ENCODE measurements at regions not wholly inside any gene's neighbourhood (a gene's known extent, or its start where the extent isn't known, plus 50 kb on each side); places are given as distances from the start of the nearest gene placed in this dataset.

- no peaks in the 10 kb centered on the region for H3K27me3 ChIP-seq (ENCODE audit: control insufficient read depth, insufficient read depth, low read length)
- H3K9me3 ChIP-seq (ENCODE audit: control insufficient read depth, insufficient read depth, low read length) = no peaks in the 10 kb centered on the region
- no peak for TF ChIP-seq CTCF (IDR thresholded peaks at IDR 0.05; ENCODE audit: low read depth, low read length)
- no peak overlapping the region for H3K4me3 ChIP-seq (ENCODE audit: low read depth, low read length)
- ChIA-PET POLR2A (no interaction called here), CTCF (no interaction called here)
- no peak for DNase-seq (ENCODE audit: low read depth, low spot score)
- H3K27ac ChIP-seq (ENCODE audit: low read depth, low read length) = no peak overlapping the region
Observed at GRCh38 chr15:39360452-39360851, 220.4 kb upstream of the THBS1 start.

- H3K9me3 ChIP-seq (ENCODE audit: control insufficient read depth, insufficient read depth, low read length) = no peaks in the 10 kb centered on the region
- no peaks in the 10 kb centered on the region for H3K27me3 ChIP-seq (ENCODE audit: control insufficient read depth, insufficient read depth, low read length)
- ChIA-PET POLR2A (no interaction called here), CTCF (no interaction called here)
- no peak overlapping the region for H3K4me3 ChIP-seq (ENCODE audit: low read depth, low read length)
- TF ChIP-seq CTCF (IDR thresholded peaks at IDR 0.05; ENCODE audit: low read depth, low read length) = no peak
- no peak overlapping the region for H3K27ac ChIP-seq (ENCODE audit: low read depth, low read length)
- DNase-seq (ENCODE audit: low read depth, low spot score) = no peak
Observed at GRCh38 chr15:39361497-39361896, 219.4 kb upstream of the THBS1 start.

- ChIA-PET POLR2A (interaction anchor here (0.6 to 1.7 kb wide), 7 partner anchors 42 to 218 kb away, joined by 3 to 14 read pairs (median 4); partner anchors contain the start of gene THBS1), CTCF (interaction anchor here (0.9 kb wide), 1 partner anchor 217 kb away, joined by 4 read pairs; no protein-coding TSS in a partner anchor)
- no peaks in the 10 kb centered on the region for H3K27me3 ChIP-seq (ENCODE audit: control insufficient read depth, insufficient read depth, low read length)
- no peak overlapping the region for H3K4me3 ChIP-seq (ENCODE audit: low read depth, low read length)
- no peak for TF ChIP-seq CTCF (IDR thresholded peaks at IDR 0.05; ENCODE audit: low read depth, low read length)
- peak overlapping the region; percentile 63 for H3K27ac ChIP-seq (ENCODE audit: low read depth, low read length)
- no peaks in the 10 kb centered on the region for H3K9me3 ChIP-seq (ENCODE audit: control insufficient read depth, insufficient read depth, low read length)
- DNase-seq (ENCODE audit: low read depth, low spot score) = peak; percentile 92
Observed at GRCh38 chr15:39362821-39363561, 217.9 kb upstream of the THBS1 start.

- no peaks in the 10 kb centered on the region for H3K27me3 ChIP-seq (ENCODE audit: control insufficient read depth, insufficient read depth, low read length)
- DNase-seq (ENCODE audit: low read depth, low spot score) = no peak
- H3K27ac ChIP-seq (ENCODE audit: low read depth, low read length) = peak overlapping the region; percentile 63
- no peak overlapping the region for H3K4me3 ChIP-seq (ENCODE audit: low read depth, low read length)
- H3K9me3 ChIP-seq (ENCODE audit: control insufficient read depth, insufficient read depth, low read length) = no peaks in the 10 kb centered on the region
- CTCF ChIA-PET = no interaction called here
- POLR2A ChIA-PET = interaction anchor here (1.6 to 1.7 kb wide), 2 partner anchors 60 to 217 kb away, joined by 7 to 12 read pairs; partner anchors contain the start of gene THBS1
- TF ChIP-seq CTCF (IDR thresholded peaks at IDR 0.05; ENCODE audit: low read depth, low read length) = no peak
Observed at GRCh38 chr15:39363761-39364586, 216.9 kb upstream of the THBS1 start.

GRCh38 chr15:39364721-39365120 is 216.2 kb upstream of the THBS1 start:
- Histone ChIP-seq H3K4me3 (ENCODE audit: low read depth, low read length) (no peak overlapping the region), H3K27ac (ENCODE audit: low read depth, low read length) (no peak overlapping the region), H3K27me3 (ENCODE audit: control insufficient read depth, insufficient read depth, low read length) (no peaks in the 10 kb centered on the region), H3K9me3 (ENCODE audit: control insufficient read depth, insufficient read depth, low read length) (0 out of 2 replicates have a peak, but pooled peaks cover 2% of the 10 kb centered on the region)
- no peak for DNase-seq (ENCODE audit: low read depth, low spot score)
- TF ChIP-seq CTCF (IDR thresholded peaks at IDR 0.05; ENCODE audit: low read depth, low read length) = no peak
- CTCF ChIA-PET = no interaction called here
- POLR2A ChIA-PET = interaction anchor here (1.6 kb wide), 1 partner anchor 216 kb away, joined by 7 read pairs; the partner anchor contains the start of gene THBS1
